Fibroblast of villous mesenchyme (primary cell): ENCODE measurements at regions not wholly inside any gene's neighbourhood (a gene's known extent, or its start where the extent isn't known, plus 50 kb on each side); places are given as distances from the start of the nearest gene placed in this dataset.

Experiments
- DNase-seq: peaks from one replicate; pipeline ENCODE4 v3.0.0-alpha.2; 2010; ENCODE audit warnings: low read depth
- H3K4me3 ChIP-seq: 2 replicates; pipeline ENCODE4 v1.5.1; 2011; ENCODE audit warnings: low read depth, mild to moderate bottlenecking, low read length
- CTCF ChIP-seq: IDR thresholded peaks from 2 replicates; pipeline ENCODE4 v1.5.1; 2012; ENCODE audit warnings: low read depth, mild to moderate bottlenecking, low read length; ENCODE audit not compliant: insufficient read depth

- no peak for TF ChIP-seq CTCF
- no peak for DNase-seq
- no peak overlapping the region for H3K4me3 ChIP-seq
Observed at GRCh38 chr14:75368333-75368732, 59.5 kb upstream of the JDP2 start.

- H3K4me3 ChIP-seq, result no peak overlapping the region
- no peak for TF ChIP-seq CTCF
- no peak for DNase-seq
Observed at GRCh38 chr14:75369506-75369905, 58.3 kb upstream of the JDP2 start.

- H3K4me3 ChIP-seq, result no peak overlapping the region
- no peak for TF ChIP-seq CTCF
- no peak for DNase-seq
Observed at GRCh38 chr14:75370416-75371205, 57.2 kb upstream of the JDP2 start.

- no peak for DNase-seq
- H3K4me3 ChIP-seq, result no peak overlapping the region
- no peak for TF ChIP-seq CTCF
Observed at GRCh38 chr14:75371297-75371696, 56.5 kb upstream of the JDP2 start.

- no peak overlapping the region for H3K4me3 ChIP-seq
- TF ChIP-seq CTCF, result no peak
- DNase-seq, result no peak
Observed at GRCh38 chr14:75372260-75372659, 55.6 kb upstream of the JDP2 start.

- DNase-seq, result no peak
- TF ChIP-seq CTCF, result no peak
- H3K4me3 ChIP-seq, result no peak overlapping the region
Observed at GRCh38 chr14:75373133-75373532, 54.7 kb upstream of the JDP2 start.

- DNase-seq, result no peak
- TF ChIP-seq CTCF, result no peak
- H3K4me3 ChIP-seq, result no peak overlapping the region
Observed at GRCh38 chr14:75373616-75374015, 54.2 kb upstream of the JDP2 start.
